GM23338 (cell line): ENCODE measurements at regions not wholly inside any gene's neighbourhood (a gene's known extent, or its start where the extent isn't known, plus 50 kb on each side); places are given as distances from the start of the nearest gene placed in this dataset.

Experiments
- ATAC-seq: fragments of 200-7000 bp; cut with Tn5 transposase; 3 replicates; pipeline ENCODE4 v1.9.1; 2020
- DNase-seq: peaks from one replicate; pipeline ENCODE4 v3.0.0-alpha.2; 2015; ENCODE audit warnings: low spot score
- H2AFZ ChIP-seq: fragments of 200-600 bp; sonication (generic); 2 replicates; pipeline ENCODE4 v1.8.0; 2016; ENCODE audit warnings: antibody characterized with exemption, mild to moderate bottlenecking, moderate library complexity
- H3F3A ChIP-seq: fragments of 200-600 bp; sonication (generic); replicated peaks from 2 replicates; pipeline ENCODE4 v1.8.0; 2017; ENCODE audit warnings: antibody characterized with exemption, mixed run types, low read depth
- H3K27ac ChIP-seq: fragments of 200-600 bp; sonication (generic); 2 replicates; pipeline ENCODE4 v1.6.1; 2016; ENCODE audit warnings: low read depth
- H3K27me3 ChIP-seq: fragments of 200-600 bp; sonication (generic); 2 replicates; pipeline ENCODE4 v1.8.0; 2016; ENCODE audit warnings: mild to moderate bottlenecking, mixed run types, moderate library complexity; ENCODE audit not compliant: insufficient read depth
- H3K36me3 ChIP-seq: fragments of 200-600 bp; sonication (generic); 2 replicates; pipeline ENCODE4 v1.8.0; 2016; ENCODE audit warnings: mild to moderate bottlenecking; ENCODE audit not compliant: insufficient read depth
- H3K4me1 ChIP-seq: fragments of 200-600 bp; sonication (generic); 2 replicates; pipeline ENCODE4 v1.8.0; 2016; ENCODE audit warnings: mild to moderate bottlenecking, moderate library complexity; ENCODE audit not compliant: insufficient read depth
- H3K4me2 ChIP-seq: fragments of 200-600 bp; sonication (generic); 2 replicates; pipeline ENCODE4 v1.7.1; 2017; ENCODE audit warnings: mixed run types
- H3K4me3 ChIP-seq: fragments of 200-600 bp; sonication (generic); 2 replicates; pipeline ENCODE4 v1.6.1; 2016; ENCODE audit warnings: mixed run types
- H3K79me2 ChIP-seq: fragments of 200-600 bp; sonication (generic); replicated peaks from 2 replicates; pipeline ENCODE4 v1.8.0; 2017; ENCODE audit warnings: mild to moderate bottlenecking; ENCODE audit not compliant: insufficient read depth
- H3K9me2 ChIP-seq: fragments of 200-600 bp; sonication (generic); 2 replicates; pipeline ENCODE4 v1.8.0; 2017; ENCODE audit not compliant: insufficient read depth
- H4K20me1 ChIP-seq: fragments of 200-600 bp; sonication (generic); replicated peaks from 2 replicates; pipeline ENCODE4 v1.8.0; 2017; ENCODE audit warnings: mild to moderate bottlenecking; ENCODE audit not compliant: insufficient read depth
- H3K27ac Mint-ChIP-seq: 2 replicates; pipeline ENCODE4 v1.8.0; 2020; ENCODE audit warnings: inconsistent platforms, mild to moderate bottlenecking, moderate library complexity, mixed read lengths
- H3K27me3 Mint-ChIP-seq: 3 replicates; pipeline ENCODE4 v1.8.0; 2022; ENCODE audit warnings: low read depth, mild to moderate bottlenecking, moderate library complexity, mixed read lengths, inconsistent platforms; ENCODE audit not compliant: insufficient read depth, poor library complexity
- H3K36me3 Mint-ChIP-seq: 3 replicates; pipeline ENCODE4 v1.8.0; 2021; ENCODE audit warnings: low read depth, mild to moderate bottlenecking, inconsistent platforms, moderate library complexity, mixed read lengths
- H3K4me1 Mint-ChIP-seq: 3 replicates; pipeline ENCODE4 v1.8.0; 2020; ENCODE audit warnings: mild to moderate bottlenecking, inconsistent platforms, mixed read lengths
- H3K4me3 Mint-ChIP-seq: 3 replicates; pipeline ENCODE4 v1.8.0; 2021; ENCODE audit warnings: moderate library complexity, mild to moderate bottlenecking, inconsistent platforms, mixed read lengths
- H3K9me3 Mint-ChIP-seq: 3 replicates; pipeline ENCODE4 v1.8.0; 2020; ENCODE audit warnings: moderate library complexity, mild to moderate bottlenecking, inconsistent platforms, mixed read lengths
- CREB1 ChIP-seq: fragments of 250-450 bp; sonication (Bioruptor Pico); IDR thresholded peaks from 2 replicates; pipeline ENCODE4 v1.5.0; 2020; ENCODE audit warnings: low read depth, mild to moderate bottlenecking, moderate library complexity
- EZH2 ChIP-seq: fragments of 200-600 bp; sonication (generic); IDR thresholded peaks from one replicate; pipeline ENCODE4 v1.8.0; 2017; ENCODE audit warnings: antibody characterized with exemption, mild to moderate bottlenecking, low read depth; ENCODE audit not compliant: unreplicated experiment
- EZH2phosphoT487 ChIP-seq: fragments of 200-600 bp; sonication (generic); IDR thresholded peaks from one replicate; pipeline ENCODE4 v1.8.1; 2018; ENCODE audit warnings: antibody characterized with exemption; ENCODE audit not compliant: unreplicated experiment
- JUNB ChIP-seq: IDR thresholded peaks from one replicate; pipeline ENCODE4 v1.6.1; 2016; ENCODE audit warnings: antibody characterized with exemption; ENCODE audit not compliant: unreplicated experiment
- STAT1 ChIP-seq: IDR thresholded peaks from one replicate; pipeline ENCODE4 v1.6.1; 2016; ENCODE audit warnings: antibody characterized with exemption; ENCODE audit not compliant: unreplicated experiment
- ZNF114 ChIP-seq: fragments of 250-450 bp; sonication (Bioruptor Pico); IDR thresholded peaks from 2 replicates; pipeline ENCODE4 v1.5.0; 2020; ENCODE audit warnings: mild to moderate bottlenecking, moderate library complexity
- TF ChIP-seq, protein P1 (sequence below): IDR thresholded peaks from 2 replicates; pipeline ENCODE4 v1.6.1; 2016; ENCODE audit warnings: antibody characterized with exemption
- TF ChIP-seq, protein P2 (sequence below), 2 experiments: fragments of 200-600 bp in 1 of 2; sonication (generic) in 1 of 2; conservative IDR thresholded peaks; 2 replicates each; pipeline versions ENCODE4 v1.5.1 to v1.6.1; 2016 to 2017; ENCODE audit warnings: antibody characterized with exemption in 2 of 2, low read depth in 2 of 2, mild to moderate bottlenecking in 2 of 2, moderate library complexity in 1 of 2
- TF ChIP-seq, protein P3 (sequence below): IDR thresholded peaks from one replicate; pipeline ENCODE4 v1.6.1; 2018; ENCODE audit warnings: antibody characterized with exemption; ENCODE audit not compliant: unreplicated experiment

DNA sequence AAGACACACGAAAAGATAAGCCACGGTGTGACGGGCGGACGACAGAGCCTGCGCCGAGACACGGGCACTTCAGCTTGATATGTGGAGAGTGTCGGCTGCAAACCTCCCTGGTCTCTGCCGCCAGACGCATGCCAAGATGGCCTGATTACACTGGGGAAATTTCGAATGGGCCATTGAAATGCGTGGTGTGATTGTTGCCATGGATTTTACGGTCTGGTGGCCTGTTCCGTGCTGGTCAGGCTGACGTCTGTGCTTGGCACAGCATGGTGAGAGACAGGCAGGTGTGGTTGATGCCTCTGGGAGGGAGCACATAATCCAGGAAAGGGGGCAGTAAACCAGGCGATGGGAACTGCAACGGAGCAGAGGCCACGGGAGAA lies 105.6 kb upstream of the TMPRSS2 start:
- H2AFZ ChIP-seq = peak overlapping the region; percentile 94
- H3K9me3 Mint-ChIP-seq = no peaks in the 10 kb centered on the region

More for the DNA sequence above, 105.6 kb upstream of the TMPRSS2 start:
- H3K27ac Mint-ChIP-seq = no peak overlapping the region
- peaks cover 7% of the 10 kb centered on the region for H3K27me3 Mint-ChIP-seq
- no peaks in the 10 kb centered on the region for H3K79me2 ChIP-seq
- H3K9me2 ChIP-seq = no peaks in the 10 kb centered on the region
- no peaks in the 10 kb centered on the region for H3K36me3 Mint-ChIP-seq
- H3K4me1 ChIP-seq = peaks cover 12% of the 10 kb centered on the region
- H3K36me3 ChIP-seq = no peaks in the 10 kb centered on the region
- H4K20me1 ChIP-seq = no peaks in the 10 kb centered on the region
- no peaks in the 10 kb centered on the region for H3F3A ChIP-seq
- H3K27me3 ChIP-seq = no peaks in the 10 kb centered on the region
- peak overlapping the region; percentile 55; the same call in 1 of the 2 replicates for H3K27ac ChIP-seq
- H3K4me1 Mint-ChIP-seq = peaks cover 15% of the 10 kb centered on the region
- no peak overlapping the region; the same call in 2 of the 3 replicates for H3K4me3 Mint-ChIP-seq
- ATAC-seq (no peak; the same call in 2 of the 3 replicates), DNase-seq (no peak)
- H3K4me2 ChIP-seq = peak overlapping the region; percentile 71; the same call in 1 of the 2 replicates
- no peak overlapping the region for H3K4me3 ChIP-seq
- TF ChIP-seq, protein P1, sequence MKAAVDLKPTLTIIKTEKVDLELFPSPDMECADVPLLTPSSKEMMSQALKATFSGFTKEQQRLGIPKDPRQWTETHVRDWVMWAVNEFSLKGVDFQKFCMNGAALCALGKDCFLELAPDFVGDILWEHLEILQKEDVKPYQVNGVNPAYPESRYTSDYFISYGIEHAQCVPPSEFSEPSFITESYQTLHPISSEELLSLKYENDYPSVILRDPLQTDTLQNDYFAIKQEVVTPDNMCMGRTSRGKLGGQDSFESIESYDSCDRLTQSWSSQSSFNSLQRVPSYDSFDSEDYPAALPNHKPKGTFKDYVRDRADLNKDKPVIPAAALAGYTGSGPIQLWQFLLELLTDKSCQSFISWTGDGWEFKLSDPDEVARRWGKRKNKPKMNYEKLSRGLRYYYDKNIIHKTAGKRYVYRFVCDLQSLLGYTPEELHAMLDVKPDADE = no peak
- no peak for TF ChIP-seq CREB1 (CRISPR knock-in tag)
- no peak for TF ChIP-seq JUNB
- TF ChIP-seq EZH2phosphoT487 = no peak
- TF ChIP-seq STAT1 = no peak
- TF ChIP-seq EZH2 = no peak
- TF ChIP-seq, protein P2, sequence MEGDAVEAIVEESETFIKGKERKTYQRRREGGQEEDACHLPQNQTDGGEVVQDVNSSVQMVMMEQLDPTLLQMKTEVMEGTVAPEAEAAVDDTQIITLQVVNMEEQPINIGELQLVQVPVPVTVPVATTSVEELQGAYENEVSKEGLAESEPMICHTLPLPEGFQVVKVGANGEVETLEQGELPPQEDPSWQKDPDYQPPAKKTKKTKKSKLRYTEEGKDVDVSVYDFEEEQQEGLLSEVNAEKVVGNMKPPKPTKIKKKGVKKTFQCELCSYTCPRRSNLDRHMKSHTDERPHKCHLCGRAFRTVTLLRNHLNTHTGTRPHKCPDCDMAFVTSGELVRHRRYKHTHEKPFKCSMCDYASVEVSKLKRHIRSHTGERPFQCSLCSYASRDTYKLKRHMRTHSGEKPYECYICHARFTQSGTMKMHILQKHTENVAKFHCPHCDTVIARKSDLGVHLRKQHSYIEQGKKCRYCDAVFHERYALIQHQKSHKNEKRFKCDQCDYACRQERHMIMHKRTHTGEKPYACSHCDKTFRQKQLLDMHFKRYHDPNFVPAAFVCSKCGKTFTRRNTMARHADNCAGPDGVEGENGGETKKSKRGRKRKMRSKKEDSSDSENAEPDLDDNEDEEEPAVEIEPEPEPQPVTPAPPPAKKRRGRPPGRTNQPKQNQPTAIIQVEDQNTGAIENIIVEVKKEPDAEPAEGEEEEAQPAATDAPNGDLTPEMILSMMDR (conservative IDR thresholded peaks at IDR 0.05; ENCODE audit: low read depth in 2 of 2) = no peak
- no peak for TF ChIP-seq ZNF114
- TF ChIP-seq, protein P3, sequence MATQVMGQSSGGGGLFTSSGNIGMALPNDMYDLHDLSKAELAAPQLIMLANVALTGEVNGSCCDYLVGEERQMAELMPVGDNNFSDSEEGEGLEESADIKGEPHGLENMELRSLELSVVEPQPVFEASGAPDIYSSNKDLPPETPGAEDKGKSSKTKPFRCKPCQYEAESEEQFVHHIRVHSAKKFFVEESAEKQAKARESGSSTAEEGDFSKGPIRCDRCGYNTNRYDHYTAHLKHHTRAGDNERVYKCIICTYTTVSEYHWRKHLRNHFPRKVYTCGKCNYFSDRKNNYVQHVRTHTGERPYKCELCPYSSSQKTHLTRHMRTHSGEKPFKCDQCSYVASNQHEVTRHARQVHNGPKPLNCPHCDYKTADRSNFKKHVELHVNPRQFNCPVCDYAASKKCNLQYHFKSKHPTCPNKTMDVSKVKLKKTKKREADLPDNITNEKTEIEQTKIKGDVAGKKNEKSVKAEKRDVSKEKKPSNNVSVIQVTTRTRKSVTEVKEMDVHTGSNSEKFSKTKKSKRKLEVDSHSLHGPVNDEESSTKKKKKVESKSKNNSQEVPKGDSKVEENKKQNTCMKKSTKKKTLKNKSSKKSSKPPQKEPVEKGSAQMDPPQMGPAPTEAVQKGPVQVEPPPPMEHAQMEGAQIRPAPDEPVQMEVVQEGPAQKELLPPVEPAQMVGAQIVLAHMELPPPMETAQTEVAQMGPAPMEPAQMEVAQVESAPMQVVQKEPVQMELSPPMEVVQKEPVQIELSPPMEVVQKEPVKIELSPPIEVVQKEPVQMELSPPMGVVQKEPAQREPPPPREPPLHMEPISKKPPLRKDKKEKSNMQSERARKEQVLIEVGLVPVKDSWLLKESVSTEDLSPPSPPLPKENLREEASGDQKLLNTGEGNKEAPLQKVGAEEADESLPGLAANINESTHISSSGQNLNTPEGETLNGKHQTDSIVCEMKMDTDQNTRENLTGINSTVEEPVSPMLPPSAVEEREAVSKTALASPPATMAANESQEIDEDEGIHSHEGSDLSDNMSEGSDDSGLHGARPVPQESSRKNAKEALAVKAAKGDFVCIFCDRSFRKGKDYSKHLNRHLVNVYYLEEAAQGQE = no peak
